ENCODE measurements at regions not wholly inside any gene's neighbourhood (a gene's known extent, or its start where the extent isn't known, plus 50 kb on each side); places are given as distances from the start of the nearest gene placed in this dataset.

GRCh38 chr14:34361504-34362011 is 100.5 kb downstream of the SPTSSA start:
- H3K4me1 ChIP-seq (ENCODE audit: control insufficient read depth in 1 of 2, insufficient read depth in 2 of 2, low read length in 2 of 2), result no peaks in the 10 kb centered on the region
- ChIA-PET POLR2A (no interaction called here), CTCF (no interaction called here), RAD21 (ENCODE audit: low non-redundant PET in 1 of 2, low total read pairs in 2 of 2, uncharacterized antibody in 2 of 2, unreplicated experiment in 2 of 2) (no interaction called here)
- H3K27me3 ChIP-seq (ENCODE audit: insufficient read depth, low read length), result no peaks in the 10 kb centered on the region
- no peak overlapping the region for H3K27ac ChIP-seq (ENCODE audit: low read depth, low read length)
- H3K36me3 ChIP-seq (ENCODE audit: control insufficient read depth in 1 of 2, insufficient read depth in 2 of 2, low read length in 2 of 2), result no peaks in the 10 kb centered on the region
- H4K20me1 ChIP-seq (ENCODE audit: insufficient read depth), result no peaks in the 10 kb centered on the region
- intact Hi-C loops (cut with micrococcal nuclease), result no loop called here
- H3K4me3 ChIP-seq (replicated peaks in 1 of 2; ENCODE audit: low read depth in 1 of 2, low read length in 2 of 2), result no peak overlapping the region
- H3K9me2 ChIP-seq (ENCODE audit: insufficient read depth), result no peaks in the 10 kb centered on the region
- no peak for DNase-seq (ENCODE audit: low read depth, low spot score)
- no peak overlapping the region for H2AFZ ChIP-seq (ENCODE audit: low read depth, low read length, poor library complexity, severe bottlenecking)
- BruUV-seq (replicated peaks), result no TSS peak
- H3K4me2 ChIP-seq (ENCODE audit: low read length), result no peak overlapping the region
- TF ChIP-seq POLR2AphosphoS5 (IDR thresholded peaks at IDR 0.05; ENCODE audit: low read depth, low read length) (no peak), SP1 (IDR thresholded peaks at IDR 0.05; ENCODE audit: low read depth) (no peak), JUND (IDR thresholded peaks at IDR 0.05) (no peak), REST (IDR thresholded peaks at IDR 0.05; ENCODE audit: low read depth) (no peak), FOSL1 (IDR thresholded peaks at IDR 0.05; ENCODE audit: low read depth) (no peak), MAX (IDR thresholded peaks at IDR 0.05) (no peak), CBX3 (IDR thresholded peaks at IDR 0.05; ENCODE audit: low read depth) (no peak), YY1 (IDR thresholded peaks at IDR 0.05; ENCODE audit: extremely low read depth, insufficient replicate concordance, low read depth, low read length) (no peak)
- H3K9me3 ChIP-seq (ENCODE audit: control insufficient read depth in 1 of 2, insufficient read depth in 1 of 2, low read depth in 1 of 2, low read length in 2 of 2), result no peaks in the 10 kb centered on the region
- no peak overlapping the region for H3K9ac ChIP-seq (ENCODE audit: low read length)
- ATAC-seq, result no peak
- H3K79me2 ChIP-seq (ENCODE audit: insufficient read depth, low read length), result no peaks in the 10 kb centered on the region

Data from HCT116 (cell line).